Right lobe of liver (tissue), 6 donors: ENCODE measurements at regions not wholly inside any gene's neighbourhood (a gene's known extent, or its start where the extent isn't known, plus 50 kb on each side); places are given as distances from the start of the nearest gene placed in this dataset.

Experiments used
- ATAC-seq, 4 donors: fragments of 200-7000 bp; cut with Tn5 transposase; one replicate each; pipeline ENCODE4 v1.9.1; 2020; ENCODE audit warnings: mild to moderate bottlenecking in 4 of 4, moderate library complexity in 4 of 4
- DNase-seq, 3 donors: peaks; one replicate each; pipeline ENCODE4 v3.0.0-alpha.2; 2020
- H3K27ac ChIP-seq, 3 donors: fragments of 200-600 bp; one replicate each; pipeline ENCODE4 v1.8.0; 2022
- H3K27me3 ChIP-seq, 2 donors: fragments of 200-600 bp; one replicate each; pipeline ENCODE4 v1.8.0; 2022
- H3K36me3 ChIP-seq, 4 donors: fragments of 200-600 bp; sonication (generic) in 1 of 4; one replicate each; pipeline versions ENCODE4 v1.5.1 to v1.8.0; 2017 to 2022; ENCODE audit warnings: control low read depth in 1 of 4
- H3K4me1 ChIP-seq, 4 donors: fragments of 200-600 bp; sonication (generic) in 1 of 4; one replicate each; pipeline versions ENCODE4 v1.5.1 to v1.8.0; 2017 to 2022; ENCODE audit warnings: control low read depth in 1 of 4
- H3K4me3 ChIP-seq, 3 donors: fragments of 200-600 bp; one replicate each; pipeline ENCODE4 v1.8.0; 2022
- H3K9me3 ChIP-seq, 4 donors: fragments of 200-600 bp; sonication (generic) in 1 of 4; one replicate each; pipeline versions ENCODE4 v1.5.1 to v1.8.0; 2017 to 2022; ENCODE audit warnings: control low read depth in 1 of 4
- POLR2A ChIP-seq: fragments of 450-650 bp; IDR thresholded peaks from one replicate; pipeline ENCODE4 v1.6.1; 2017; ENCODE audit warnings: antibody characterized with exemption, mild to moderate bottlenecking
- WGBS: methylation state at CpG from one replicate; pipeline ENCODE4 v1.1.6; 2018; ENCODE audit warnings: low coverage, low lambda C conversion rate; ENCODE audit not compliant: insufficient coverage; ENCODE audit errors: missing lambda C conversion rate; 5-methylcytosine and 5-hydroxymethylcytosine counted together
- intact Hi-C, 2 donors: fragments of 100-400 bp; cut with DNase I; formaldehyde crosslinking; loops; one replicate each; pipeline versions ENCODE4 v1.11.2 to v1.14.1; 2022
- TF ChIP-seq, protein P1 (sequence below), 4 donors: fragments of 200-600 bp in 3 of 4; fragments of 450-650 bp in 1 of 4; IDR thresholded peaks; one replicate each; pipeline versions ENCODE4 v1.5.1 to v1.8.0; 2016 to 2022; ENCODE audit warnings: antibody characterized with exemption in 4 of 4, mild to moderate bottlenecking in 2 of 4
- donor health status: DM: no; HTN: yes; CAD: no.
- donor health status: DM: no; HTN: no; CAD: no.
- donor health status: DM: no; HTN: no; CAD: no.
- donor health status: DM: no; HTN: yes; CAD: no.
- donor health status: DM: no; HTN: yes; CAD: no.

DNA sequence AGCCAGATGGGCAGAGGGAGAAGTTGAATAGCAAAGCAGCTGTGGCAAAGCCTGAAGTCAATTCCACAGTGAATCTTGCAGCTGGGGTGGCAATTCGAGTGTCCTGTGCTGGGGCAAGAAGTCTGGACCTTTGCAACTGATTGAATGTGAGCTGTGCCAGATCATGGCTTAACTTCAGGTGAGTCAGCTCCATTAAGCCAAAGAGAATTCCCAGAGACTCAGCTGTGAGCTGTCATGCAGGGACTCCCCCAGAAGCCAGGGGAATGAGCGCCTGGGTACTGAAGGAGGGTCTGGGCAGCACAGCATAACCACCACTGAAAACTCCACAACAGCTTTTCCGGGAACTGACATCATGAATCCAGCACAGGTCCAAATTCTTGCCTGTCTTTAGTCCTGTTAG, 153.5 kb upstream of the TRPC7 start:
- WGBS, result 10% methylated on average over 2 of the region's 3 CpGs
- ATAC-seq (no peak), DNase-seq (no peak)
- no peaks in the 10 kb centered on the region for H3K27me3 ChIP-seq
- TF ChIP-seq, protein P1, sequence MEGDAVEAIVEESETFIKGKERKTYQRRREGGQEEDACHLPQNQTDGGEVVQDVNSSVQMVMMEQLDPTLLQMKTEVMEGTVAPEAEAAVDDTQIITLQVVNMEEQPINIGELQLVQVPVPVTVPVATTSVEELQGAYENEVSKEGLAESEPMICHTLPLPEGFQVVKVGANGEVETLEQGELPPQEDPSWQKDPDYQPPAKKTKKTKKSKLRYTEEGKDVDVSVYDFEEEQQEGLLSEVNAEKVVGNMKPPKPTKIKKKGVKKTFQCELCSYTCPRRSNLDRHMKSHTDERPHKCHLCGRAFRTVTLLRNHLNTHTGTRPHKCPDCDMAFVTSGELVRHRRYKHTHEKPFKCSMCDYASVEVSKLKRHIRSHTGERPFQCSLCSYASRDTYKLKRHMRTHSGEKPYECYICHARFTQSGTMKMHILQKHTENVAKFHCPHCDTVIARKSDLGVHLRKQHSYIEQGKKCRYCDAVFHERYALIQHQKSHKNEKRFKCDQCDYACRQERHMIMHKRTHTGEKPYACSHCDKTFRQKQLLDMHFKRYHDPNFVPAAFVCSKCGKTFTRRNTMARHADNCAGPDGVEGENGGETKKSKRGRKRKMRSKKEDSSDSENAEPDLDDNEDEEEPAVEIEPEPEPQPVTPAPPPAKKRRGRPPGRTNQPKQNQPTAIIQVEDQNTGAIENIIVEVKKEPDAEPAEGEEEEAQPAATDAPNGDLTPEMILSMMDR (IDR thresholded peaks at IDR 0.05), result no peak
- TF ChIP-seq POLR2A, result no peak
- intact Hi-C loops, result no loop called here
- H3K27ac ChIP-seq, result no peak overlapping the region
- no peaks in the 10 kb centered on the region for H3K4me1 ChIP-seq
- no peaks in the 10 kb centered on the region for H3K36me3 ChIP-seq
- no peaks in the 10 kb centered on the region for H3K9me3 ChIP-seq
- no peak overlapping the region for H3K4me3 ChIP-seq

DNA sequence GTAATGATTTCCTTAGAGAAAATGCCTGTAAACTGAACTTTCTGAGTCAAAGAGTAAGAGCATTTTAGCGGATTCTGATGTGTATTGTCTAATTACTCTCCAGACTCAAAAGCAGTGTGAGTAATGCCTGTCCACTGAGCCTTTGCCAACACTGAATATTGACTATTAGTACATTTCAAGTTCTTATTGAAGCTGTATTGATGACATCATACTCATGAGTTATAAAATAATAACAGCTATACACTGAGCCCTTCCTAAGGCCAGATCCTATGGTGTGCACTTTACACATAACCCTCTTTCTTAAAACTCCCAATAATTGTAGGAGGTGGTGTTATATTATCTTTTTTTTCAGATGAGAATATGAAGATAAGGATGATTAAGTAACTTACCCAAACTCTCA, 152.8 kb upstream of the TRPC7 start:
- DNase-seq (no peak), ATAC-seq (no peak)
- no peaks in the 10 kb centered on the region for H3K9me3 ChIP-seq
- intact Hi-C loops, result no loop called here
- no peaks in the 10 kb centered on the region for H3K36me3 ChIP-seq
- no peak overlapping the region for H3K27ac ChIP-seq
- H3K27me3 ChIP-seq, result no peaks in the 10 kb centered on the region
- TF ChIP-seq POLR2A, result no peak
- TF ChIP-seq, protein P1 (IDR thresholded peaks at IDR 0.05), result no peak
- WGBS, result 60% methylated on average over 1 of the region's 1 CpG
- no peak overlapping the region for H3K4me3 ChIP-seq
- no peaks in the 10 kb centered on the region for H3K4me1 ChIP-seq

DNA sequence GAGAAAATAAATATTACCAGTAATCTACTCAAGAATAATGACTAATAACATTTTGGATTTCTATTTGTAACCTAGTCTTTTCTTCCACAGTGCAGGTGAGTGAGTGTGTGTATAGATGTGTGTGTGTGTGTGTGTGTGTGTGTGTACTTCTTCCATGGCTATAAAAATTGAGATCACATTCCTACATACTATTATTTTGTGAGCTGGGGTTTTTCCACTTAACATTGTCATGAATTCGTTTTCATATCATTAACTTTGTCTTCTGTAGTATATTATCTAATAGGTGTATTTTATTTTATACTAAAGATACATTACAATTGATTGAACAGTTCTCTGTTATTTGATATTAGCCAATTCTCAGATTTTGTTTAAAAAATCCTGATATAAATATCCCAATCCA, 152.4 kb upstream of the TRPC7 start:
- intact Hi-C loops, result no loop called here
- H3K36me3 ChIP-seq, result no peaks in the 10 kb centered on the region
- H3K4me3 ChIP-seq, result no peak overlapping the region
- H3K27me3 ChIP-seq, result no peaks in the 10 kb centered on the region
- ATAC-seq, result no peak
- no peak overlapping the region for H3K27ac ChIP-seq
- no peak for TF ChIP-seq POLR2A
- TF ChIP-seq, protein P1 (IDR thresholded peaks at IDR 0.05), result no peak
- no peaks in the 10 kb centered on the region for H3K9me3 ChIP-seq
- 0% methylated on average over 1 of the region's 1 CpG for WGBS
- DNase-seq, result no peak
- no peaks in the 10 kb centered on the region for H3K4me1 ChIP-seq

DNA sequence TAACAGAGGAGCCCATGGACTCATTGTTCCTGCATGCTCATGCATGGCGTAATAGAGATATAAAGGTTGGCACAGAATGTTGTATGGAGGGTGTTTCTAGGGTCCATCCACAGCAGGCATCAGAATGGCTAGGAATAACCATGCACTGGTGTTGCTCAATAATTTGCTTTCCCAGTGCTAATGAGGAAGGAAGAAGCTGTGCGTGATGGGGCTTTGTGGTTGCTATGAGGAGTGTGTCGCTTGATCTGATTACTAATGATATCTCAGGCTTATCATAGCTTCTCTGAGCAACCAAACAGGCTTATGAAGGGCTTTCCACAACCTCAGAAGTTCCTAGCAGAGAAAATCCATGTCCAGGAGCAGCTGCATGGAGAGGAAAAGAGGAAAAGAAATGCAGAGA, 151.3 kb upstream of the TRPC7 start:
- DNase-seq (no peak), ATAC-seq (no peak)
- H3K4me1 ChIP-seq, result no peaks in the 10 kb centered on the region
- TF ChIP-seq, protein P1 (IDR thresholded peaks at IDR 0.05), result no peak
- no peak for TF ChIP-seq POLR2A
- H3K36me3 ChIP-seq, result no peaks in the 10 kb centered on the region
- intact Hi-C loops, result no loop called here
- H3K27me3 ChIP-seq, result no peaks in the 10 kb centered on the region
- no peak overlapping the region for H3K4me3 ChIP-seq
- no peak overlapping the region for H3K27ac ChIP-seq
- H3K9me3 ChIP-seq, result no peaks in the 10 kb centered on the region
- whole genome bisulfite sequencing, result 32% methylated on average over 3 of the region's 3 CpGs

DNA sequence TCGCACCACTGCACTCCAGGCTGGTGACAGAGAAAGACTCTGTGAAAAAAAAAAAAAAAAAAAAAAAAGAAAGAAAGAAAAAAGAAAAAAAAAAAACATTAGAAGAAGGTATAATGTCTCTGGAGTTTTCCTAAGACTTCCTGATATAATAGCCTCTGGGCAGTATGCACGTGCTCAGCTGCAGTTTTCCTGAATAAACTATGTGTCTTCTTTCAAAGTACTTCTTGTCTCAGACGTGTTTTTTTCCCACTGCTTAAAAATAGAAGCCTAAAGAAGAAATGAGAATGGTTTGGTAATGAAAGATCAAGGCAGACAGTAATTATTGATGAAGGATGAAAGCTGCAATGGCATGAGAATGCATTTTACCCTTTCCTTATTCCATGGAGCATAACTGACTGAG, 148.1 kb upstream of the TRPC7 start:
- H3K4me3 ChIP-seq, result no peak overlapping the region
- no peaks in the 10 kb centered on the region for H3K36me3 ChIP-seq
- no peaks in the 10 kb centered on the region for H3K27me3 ChIP-seq
- H3K9me3 ChIP-seq, result no peaks in the 10 kb centered on the region
- no peak for ATAC-seq
- 31% methylated on average over 2 of the region's 3 CpGs for WGBS
- no peak overlapping the region for H3K27ac ChIP-seq
- H3K4me1 ChIP-seq, result no peaks in the 10 kb centered on the region
- TF ChIP-seq, protein P1 (IDR thresholded peaks at IDR 0.05), result no peak
- no peak for TF ChIP-seq POLR2A
- intact Hi-C loops, result no loop called here
- DNase-seq, result no peak
